Stimulated activated naive CD8-positive, alpha-beta T cell treated with anti-CD3 and anti-CD28 coated beads, Interleukin-15, Interleukin-2, amounts not matched to agents 100 ng/mL and 50 ng/mL, for 24 hours (primary cell): ENCODE measurements at regions not wholly inside any gene's neighbourhood (a gene's known extent, or its start where the extent isn't known, plus 50 kb on each side); places are given as distances from the start of the nearest gene placed in this dataset.

Experiments
- H3K27ac Mint-ChIP-seq: one replicate; pipeline ENCODE4 v1.8.0; 2021; ENCODE audit warnings: mild to moderate bottlenecking, mixed read lengths
- H3K27me3 Mint-ChIP-seq: one replicate; pipeline ENCODE4 v1.8.0; 2021; ENCODE audit warnings: mixed read lengths
- H3K36me3 Mint-ChIP-seq: one replicate; pipeline ENCODE4 v1.8.0; 2021; ENCODE audit warnings: low read depth, mixed read lengths
- H3K4me1 Mint-ChIP-seq: one replicate; pipeline ENCODE4 v1.8.0; 2021; ENCODE audit warnings: low read depth, mixed read lengths
- H3K4me3 Mint-ChIP-seq: one replicate; pipeline ENCODE4 v1.8.0; 2021; ENCODE audit warnings: mild to moderate bottlenecking, mixed read lengths
- H3K9me3 Mint-ChIP-seq: one replicate; pipeline ENCODE4 v1.8.0; 2021; ENCODE audit warnings: mixed read lengths

DNA sequence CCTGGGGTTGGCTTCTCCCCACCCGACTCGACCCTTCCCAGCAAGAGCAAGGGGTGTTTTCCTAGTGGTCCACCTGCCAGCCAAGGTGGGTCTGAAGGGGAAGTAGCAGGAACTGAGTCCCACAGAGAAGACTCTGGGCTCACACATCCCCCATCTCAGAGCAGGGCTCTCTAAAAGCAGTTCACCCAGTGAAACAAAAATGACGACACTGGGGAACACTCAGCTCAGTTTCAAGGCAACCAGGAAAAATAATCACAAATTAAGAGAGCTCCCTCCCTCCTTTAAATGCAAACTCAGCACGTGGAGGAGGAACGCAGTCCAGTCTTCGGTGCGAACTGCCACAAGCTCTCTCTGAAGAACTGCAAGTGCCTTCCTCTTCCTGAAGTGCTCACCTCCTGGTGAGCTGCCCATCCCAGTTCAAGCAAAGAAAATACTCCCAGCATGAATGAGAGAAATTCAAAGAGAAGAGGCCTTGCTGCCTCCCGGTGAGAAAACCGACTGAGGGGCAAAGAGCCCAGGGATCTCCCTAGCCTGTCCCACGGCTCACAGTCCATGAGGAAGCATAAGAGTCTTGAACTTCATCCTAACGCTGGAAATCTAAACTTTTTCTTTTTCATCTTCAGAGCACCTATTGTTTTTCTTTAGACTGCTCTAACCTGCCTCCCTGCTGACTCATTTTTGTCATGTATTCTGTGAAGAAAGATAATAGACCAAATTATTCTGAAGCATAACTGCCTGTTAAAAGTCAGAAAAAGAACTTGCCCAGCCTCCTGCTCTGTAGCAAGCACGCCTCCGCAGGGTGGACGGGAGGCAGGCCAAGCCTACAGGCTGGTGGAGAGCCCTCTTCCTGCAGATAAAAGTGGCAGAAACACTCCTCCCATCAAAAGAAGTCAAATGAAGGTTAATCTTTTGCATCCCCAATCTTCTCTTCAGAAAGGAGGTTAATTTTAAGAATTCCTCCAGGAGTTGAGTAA lies 281.4 kb downstream of the HHIPL2 start:
- H3K4me3 Mint-ChIP-seq: no peak overlapping the region
- no peaks in the 10 kb centered on the region for H3K27me3 Mint-ChIP-seq
- H3K9me3 Mint-ChIP-seq: no peaks in the 10 kb centered on the region
- no peaks in the 10 kb centered on the region for H3K36me3 Mint-ChIP-seq
- no peaks in the 10 kb centered on the region for H3K4me1 Mint-ChIP-seq
- no peak overlapping the region for H3K27ac Mint-ChIP-seq

DNA sequence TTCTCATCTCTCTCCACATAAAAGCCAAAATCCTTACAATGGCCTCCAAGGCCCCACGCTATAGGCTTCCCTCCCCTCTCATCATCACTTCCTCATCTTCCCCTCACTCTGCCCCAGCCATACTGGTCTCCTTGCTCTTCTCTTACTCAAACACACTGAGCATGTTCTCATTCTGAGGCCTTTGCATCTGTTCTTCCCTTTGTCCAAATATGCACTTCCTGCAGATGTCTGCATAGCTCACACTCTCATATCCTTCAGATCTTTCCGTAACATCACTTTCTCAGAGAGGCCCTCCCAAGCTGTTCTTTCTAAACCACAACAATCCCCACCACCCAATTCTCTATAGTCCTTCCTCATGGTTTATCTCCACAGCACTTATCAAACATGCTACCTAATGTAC lies 284.1 kb downstream of the HHIPL2 start:
- Mint-ChIP-seq H3K36me3 (no peaks in the 10 kb centered on the region), H3K4me3 (no peak overlapping the region), H3K9me3 (no peaks in the 10 kb centered on the region), H3K27me3 (peaks cover 3% of the 10 kb centered on the region), H3K4me1 (no peaks in the 10 kb centered on the region), H3K27ac (no peak overlapping the region)

DNA sequence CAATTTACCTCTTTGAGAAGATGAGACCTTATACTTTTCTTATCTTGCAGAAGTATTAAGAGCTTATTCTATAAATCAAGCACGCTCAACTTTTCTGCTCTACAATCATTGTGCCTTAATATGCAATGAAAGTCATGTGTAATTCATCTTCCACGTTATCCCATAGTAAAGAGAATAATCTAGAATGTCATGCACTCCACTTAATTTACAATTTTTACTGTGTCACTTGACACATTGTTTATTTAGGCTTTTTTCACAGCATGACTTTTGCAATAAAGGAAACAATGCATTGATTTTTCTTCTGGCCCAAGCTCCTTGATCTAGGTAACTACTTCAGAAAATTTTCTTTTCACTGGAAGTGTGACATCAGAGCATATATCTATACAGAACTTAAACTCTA lies 290.9 kb downstream of the HHIPL2 start:
- H3K4me3 Mint-ChIP-seq: no peak overlapping the region
- no peak overlapping the region for H3K27ac Mint-ChIP-seq
- no peaks in the 10 kb centered on the region for H3K9me3 Mint-ChIP-seq
- peaks cover 7% of the 10 kb centered on the region for H3K27me3 Mint-ChIP-seq
- H3K4me1 Mint-ChIP-seq: no peaks in the 10 kb centered on the region
- H3K36me3 Mint-ChIP-seq: no peaks in the 10 kb centered on the region

DNA sequence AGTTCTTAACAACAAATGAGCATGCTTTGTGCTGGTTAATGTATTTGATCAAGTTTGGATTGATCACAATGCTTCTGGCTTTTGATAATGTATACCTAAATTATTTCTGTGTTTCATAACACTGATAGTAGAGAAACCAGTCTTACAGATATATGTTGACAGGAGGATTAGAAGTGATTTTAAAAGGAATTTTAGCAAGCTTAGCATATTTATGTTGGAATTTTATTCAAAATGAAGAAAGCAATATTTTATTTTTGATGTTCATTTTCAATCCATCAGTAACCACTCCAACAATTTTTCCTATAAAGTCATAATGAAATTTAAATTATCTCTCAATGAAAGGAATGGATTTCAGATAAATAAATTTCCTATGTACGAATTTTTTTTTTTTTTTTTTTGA lies 291.8 kb downstream of the HHIPL2 start:
- H3K27me3 Mint-ChIP-seq: peaks cover 7% of the 10 kb centered on the region
- no peaks in the 10 kb centered on the region for H3K36me3 Mint-ChIP-seq
- no peak overlapping the region for H3K27ac Mint-ChIP-seq
- no peak overlapping the region for H3K4me3 Mint-ChIP-seq
- no peaks in the 10 kb centered on the region for H3K9me3 Mint-ChIP-seq
- H3K4me1 Mint-ChIP-seq: no peaks in the 10 kb centered on the region

DNA sequence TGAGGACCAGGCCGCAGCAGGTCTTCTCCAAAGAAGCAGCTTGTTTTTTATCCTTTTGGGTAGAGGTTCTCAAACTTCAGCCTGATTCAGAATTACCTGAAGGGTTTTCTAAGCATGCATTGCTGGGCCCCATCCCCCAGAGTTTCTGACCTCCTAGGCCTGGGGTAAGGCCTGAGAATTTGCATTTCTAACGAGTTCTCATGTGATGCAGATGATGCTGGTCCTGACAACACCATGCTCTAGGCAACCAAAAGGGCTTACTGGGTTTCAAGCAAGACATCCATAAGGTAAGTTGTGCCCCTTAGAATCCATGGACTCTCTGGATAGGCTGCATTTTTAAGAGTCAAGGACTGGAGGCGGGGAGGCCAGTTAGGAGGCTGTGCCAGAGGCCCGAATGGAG lies 295.1 kb downstream of the HHIPL2 start:
- Mint-ChIP-seq H3K4me1 (no peaks in the 10 kb centered on the region), H3K36me3 (no peaks in the 10 kb centered on the region), H3K9me3 (no peaks in the 10 kb centered on the region), H3K27me3 (peaks cover 4% of the 10 kb centered on the region), H3K4me3 (no peak overlapping the region), H3K27ac (no peak overlapping the region)

DNA sequence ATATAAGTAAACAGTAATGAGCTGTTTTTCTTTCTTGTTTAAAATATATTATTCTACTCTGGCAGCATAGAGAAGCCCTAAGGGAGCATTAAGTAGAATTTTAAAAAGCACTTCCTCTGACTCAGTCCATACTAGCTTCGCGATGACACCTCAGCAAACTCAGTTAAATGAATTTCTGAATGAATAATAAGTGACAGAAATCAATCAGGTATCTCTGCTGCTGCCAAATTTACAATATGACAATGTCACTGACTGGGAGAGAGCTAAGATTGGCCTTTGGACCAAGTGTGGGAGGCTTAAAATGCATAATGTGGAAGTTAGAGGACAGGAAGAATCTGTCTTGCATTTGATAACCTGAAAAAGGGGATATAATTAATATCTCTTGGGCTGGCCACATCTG lies 296.1 kb downstream of the HHIPL2 start:
- H3K36me3 Mint-ChIP-seq: no peaks in the 10 kb centered on the region
- H3K27ac Mint-ChIP-seq: no peak overlapping the region
- no peak overlapping the region for H3K4me3 Mint-ChIP-seq

DNA sequence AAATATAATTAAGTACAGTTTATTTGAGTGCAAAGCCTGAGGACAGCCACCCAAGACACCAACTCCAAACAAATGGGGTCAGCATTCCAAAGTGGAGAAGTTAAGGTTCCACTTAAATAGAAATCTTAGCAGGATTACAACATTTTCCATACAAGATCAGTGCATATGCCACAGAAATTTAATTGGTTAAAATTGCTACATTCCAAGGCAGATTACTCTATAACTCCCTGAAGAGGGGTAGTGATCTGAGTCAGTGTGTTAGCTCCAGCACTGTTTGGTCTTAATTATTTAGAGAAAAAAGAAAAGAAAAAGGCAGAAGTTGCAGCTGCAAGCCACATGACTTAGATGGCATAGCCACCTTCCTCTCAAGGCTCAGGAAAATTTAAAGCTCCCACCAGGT lies 297.5 kb downstream of the HHIPL2 start:
- H3K9me3 Mint-ChIP-seq: no peaks in the 10 kb centered on the region
- H3K4me1 Mint-ChIP-seq: no peaks in the 10 kb centered on the region
- H3K27me3 Mint-ChIP-seq: no peaks in the 10 kb centered on the region
- H3K27ac Mint-ChIP-seq: no peak overlapping the region
- no peak overlapping the region for H3K4me3 Mint-ChIP-seq
- no peaks in the 10 kb centered on the region for H3K36me3 Mint-ChIP-seq

More for the DNA sequence above, 296.1 kb downstream of the HHIPL2 start:
- no peaks in the 10 kb centered on the region for H3K9me3 Mint-ChIP-seq
- H3K4me1 Mint-ChIP-seq: no peaks in the 10 kb centered on the region
- no peaks in the 10 kb centered on the region for H3K27me3 Mint-ChIP-seq

DNA sequence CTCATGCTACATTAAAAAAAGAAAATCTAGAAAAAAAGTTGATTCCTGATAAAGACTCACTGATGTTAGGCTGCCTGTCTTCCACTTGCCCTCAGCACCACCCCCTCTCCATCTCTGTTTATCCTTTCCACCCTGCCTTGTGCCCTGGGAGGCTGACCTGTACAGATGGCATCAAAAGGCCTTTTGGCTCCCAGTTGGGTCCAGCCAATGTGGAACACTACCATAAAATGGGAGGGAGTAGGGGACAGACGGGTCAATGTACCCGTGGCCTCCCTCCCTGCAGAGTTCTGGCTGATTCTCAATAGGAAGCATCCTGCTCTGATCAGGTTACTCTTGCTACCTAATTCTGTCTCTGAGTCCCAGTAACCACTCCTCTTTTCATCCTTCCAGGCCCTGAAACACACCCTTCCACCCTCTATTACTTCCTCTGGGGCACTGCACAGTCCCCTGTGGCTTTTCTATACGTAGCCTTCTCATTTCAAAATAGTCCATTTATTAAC lies 300.0 kb downstream of the HHIPL2 start:
- no peaks in the 10 kb centered on the region for H3K4me1 Mint-ChIP-seq
- no peaks in the 10 kb centered on the region for H3K27me3 Mint-ChIP-seq
- H3K4me3 Mint-ChIP-seq: no peak overlapping the region
- H3K27ac Mint-ChIP-seq: no peak overlapping the region
- H3K9me3 Mint-ChIP-seq: no peaks in the 10 kb centered on the region
- no peaks in the 10 kb centered on the region for H3K36me3 Mint-ChIP-seq

DNA sequence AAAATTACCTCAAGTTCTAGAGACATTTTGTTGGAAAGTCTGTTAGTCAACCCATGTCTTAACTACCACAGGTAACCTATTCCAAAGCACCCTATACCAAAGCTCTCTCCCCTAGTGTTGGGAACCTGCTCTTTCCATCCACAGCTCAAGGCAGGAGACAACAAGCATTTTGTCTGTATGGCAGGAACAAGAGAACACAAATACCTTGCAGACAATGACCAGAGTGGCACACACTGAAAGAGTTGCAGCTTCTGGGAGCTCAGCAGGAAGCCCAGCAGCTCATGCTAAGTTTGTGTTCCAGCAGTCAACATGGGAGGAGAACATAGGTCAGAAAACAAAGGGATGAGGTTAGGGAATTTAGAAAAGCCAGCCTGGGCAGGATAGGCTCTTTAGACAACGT lies 300.8 kb downstream of the HHIPL2 start:
- Mint-ChIP-seq H3K4me3 (no peak overlapping the region), H3K27ac (no peak overlapping the region), H3K36me3 (no peaks in the 10 kb centered on the region), H3K27me3 (no peaks in the 10 kb centered on the region), H3K9me3 (no peaks in the 10 kb centered on the region), H3K4me1 (no peaks in the 10 kb centered on the region)

DNA sequence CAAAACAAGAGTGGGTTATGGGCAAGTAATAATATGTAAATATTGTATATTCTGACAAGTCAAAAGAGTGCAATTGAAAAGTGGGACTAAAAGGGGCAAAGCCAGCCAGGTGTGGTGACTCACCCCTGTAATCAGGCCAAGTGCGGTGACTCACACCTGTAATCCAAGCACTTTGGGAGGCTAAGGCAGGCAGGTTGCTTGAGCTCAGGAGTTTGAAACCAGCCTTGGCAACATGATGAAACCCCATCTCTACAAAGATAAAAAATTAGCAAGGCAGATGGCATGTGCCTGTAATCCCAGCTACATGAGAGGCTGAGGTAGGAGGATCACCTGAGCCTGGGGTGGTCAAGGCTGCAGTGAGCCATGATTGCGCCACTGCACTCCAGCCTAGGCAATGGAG lies 304.0 kb downstream of the HHIPL2 start:
- Mint-ChIP-seq H3K27ac (no peak overlapping the region), H3K4me1 (no peaks in the 10 kb centered on the region), H3K4me3 (no peak overlapping the region), H3K36me3 (no peaks in the 10 kb centered on the region), H3K27me3 (no peaks in the 10 kb centered on the region), H3K9me3 (no peaks in the 10 kb centered on the region)

DNA sequence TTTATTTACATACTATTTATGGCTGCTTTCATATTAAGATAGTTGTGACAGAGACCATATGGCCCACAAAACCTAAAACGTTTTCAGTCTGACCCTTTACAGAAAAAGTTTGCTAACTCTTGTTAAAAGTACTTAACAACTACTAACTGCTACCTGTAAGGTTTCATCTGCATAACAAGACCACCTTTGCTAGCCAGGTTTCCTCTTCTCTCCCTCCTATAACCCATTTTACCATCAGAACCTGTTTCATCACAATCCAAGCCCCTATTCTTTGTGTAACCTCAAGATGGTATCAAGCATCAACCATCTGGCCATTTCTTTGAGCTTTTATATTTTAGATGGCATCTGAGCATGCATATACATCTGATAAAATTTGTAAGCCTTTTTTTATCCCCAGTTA lies 305.4 kb downstream of the HHIPL2 start:
- H3K27me3 Mint-ChIP-seq: no peaks in the 10 kb centered on the region
- H3K9me3 Mint-ChIP-seq: no peaks in the 10 kb centered on the region
- no peaks in the 10 kb centered on the region for H3K4me1 Mint-ChIP-seq
- no peaks in the 10 kb centered on the region for H3K36me3 Mint-ChIP-seq
- no peak overlapping the region for H3K4me3 Mint-ChIP-seq
- no peak overlapping the region for H3K27ac Mint-ChIP-seq

DNA sequence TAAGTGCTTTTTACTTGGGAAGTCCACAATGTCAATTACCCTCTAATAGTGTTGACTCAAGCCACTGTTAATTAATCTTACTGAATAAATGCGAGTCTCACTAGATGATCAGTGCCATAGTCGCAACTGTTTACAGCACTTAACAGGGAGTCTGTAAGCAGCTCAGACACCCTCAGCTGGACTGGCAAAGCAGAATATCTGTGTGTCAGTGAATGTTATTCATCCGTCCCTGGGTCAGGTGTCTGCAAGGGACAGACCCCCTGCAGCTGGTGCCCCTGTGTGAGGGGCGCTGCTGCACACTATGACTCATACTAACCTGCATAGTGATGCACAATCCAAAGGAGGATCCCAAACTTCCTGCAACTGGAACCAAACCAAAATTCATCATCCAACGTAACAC lies 306.5 kb downstream of the HHIPL2 start:
- Mint-ChIP-seq H3K36me3 (no peaks in the 10 kb centered on the region), H3K9me3 (no peaks in the 10 kb centered on the region), H3K27me3 (no peaks in the 10 kb centered on the region), H3K4me1 (no peaks in the 10 kb centered on the region), H3K27ac (no peak overlapping the region), H3K4me3 (no peak overlapping the region)

DNA sequence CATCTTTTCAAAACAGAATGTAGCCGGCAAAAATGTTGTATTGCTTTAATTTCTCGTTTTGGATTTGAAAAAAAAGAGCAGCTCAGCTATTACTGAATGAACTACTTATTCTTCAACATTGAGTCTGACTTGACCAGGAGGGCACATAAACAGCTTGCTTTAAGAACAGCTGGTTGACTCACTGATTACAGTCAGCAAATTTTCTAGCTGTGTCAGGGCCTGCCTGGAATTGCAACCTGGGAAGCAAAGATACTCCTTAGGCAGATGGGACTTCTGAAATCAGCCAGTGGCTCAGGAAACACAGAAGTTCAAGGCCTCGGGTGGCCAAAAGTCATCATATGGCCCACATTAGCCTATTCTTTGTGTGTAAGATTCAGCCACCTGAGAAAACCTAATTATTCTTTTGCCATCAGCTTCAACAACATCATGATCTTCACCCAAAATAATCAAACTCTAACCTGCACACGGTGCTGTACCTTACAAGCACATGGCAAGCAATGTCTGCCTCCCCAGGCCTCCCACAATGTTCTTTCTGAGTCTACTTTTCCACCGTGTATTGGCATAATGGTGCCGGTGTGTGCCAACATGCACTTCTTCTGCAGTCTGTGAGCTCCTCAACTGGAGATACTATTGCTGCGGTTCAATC lies 307.2 kb downstream of the HHIPL2 start:
- no peaks in the 10 kb centered on the region for H3K27me3 Mint-ChIP-seq
- no peaks in the 10 kb centered on the region for H3K4me1 Mint-ChIP-seq
- no peaks in the 10 kb centered on the region for H3K36me3 Mint-ChIP-seq
- H3K27ac Mint-ChIP-seq: no peak overlapping the region
- no peak overlapping the region for H3K4me3 Mint-ChIP-seq
- no peaks in the 10 kb centered on the region for H3K9me3 Mint-ChIP-seq

DNA sequence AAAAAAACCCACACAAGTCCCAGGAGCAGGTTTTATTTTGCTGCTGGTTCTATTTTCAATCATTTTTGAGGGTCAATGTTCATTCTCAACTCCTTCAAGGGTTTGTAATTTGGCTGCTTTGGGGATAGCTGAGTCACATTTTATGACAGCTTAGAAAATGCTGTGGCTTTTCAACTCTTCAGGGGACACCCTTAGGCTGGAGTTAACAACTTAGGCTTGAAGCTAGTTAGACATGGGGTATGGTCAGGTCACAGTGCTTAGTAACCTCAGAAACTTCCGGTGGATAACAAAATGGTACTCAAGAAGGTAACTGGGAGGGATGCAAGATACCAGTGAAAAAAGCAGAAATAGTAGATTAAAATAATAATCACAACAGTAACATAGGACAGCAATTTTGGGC lies 308.8 kb downstream of the HHIPL2 start:
- Mint-ChIP-seq H3K36me3 (no peaks in the 10 kb centered on the region), H3K4me1 (no peaks in the 10 kb centered on the region), H3K4me3 (no peak overlapping the region), H3K27me3 (peaks cover 4% of the 10 kb centered on the region), H3K9me3 (no peaks in the 10 kb centered on the region), H3K27ac (no peak overlapping the region)

DNA sequence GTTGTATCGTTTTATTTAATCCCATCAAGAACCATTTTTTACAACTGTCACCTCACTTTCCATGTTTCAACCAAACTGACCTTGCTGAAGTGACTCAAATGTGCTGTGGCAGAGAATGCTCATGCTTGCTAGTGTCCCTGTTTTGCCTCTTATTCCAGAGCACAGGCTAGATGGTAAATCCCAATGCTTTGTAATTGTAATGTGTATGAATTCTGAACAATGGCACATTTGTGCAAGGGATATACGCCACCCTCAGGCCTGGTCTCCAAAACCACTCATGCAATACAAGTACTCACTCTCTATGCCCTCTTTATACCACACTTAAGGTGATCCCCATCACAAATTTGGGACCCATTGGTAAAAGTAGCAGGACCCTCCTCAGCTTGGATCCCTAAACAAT lies 313.6 kb downstream of the HHIPL2 start:
- Mint-ChIP-seq H3K27ac (no peak overlapping the region), H3K4me1 (no peaks in the 10 kb centered on the region), H3K27me3 (peaks cover 4% of the 10 kb centered on the region), H3K9me3 (no peaks in the 10 kb centered on the region), H3K4me3 (no peak overlapping the region), H3K36me3 (no peaks in the 10 kb centered on the region)
